HK-2 (cell line): ENCODE measurements at regions not wholly inside any gene's neighbourhood (a gene's known extent, or its start where the extent isn't known, plus 50 kb on each side); places are given as distances from the start of the nearest gene placed in this dataset.

ENCODE experiments used
- DNase-seq: peaks from one replicate; pipeline ENCODE4 v3.0.0-alpha.2; 2018; ENCODE audit not compliant: unreplicated experiment

- DNase-seq, result no peak
These were observed 439.9 kb upstream of the KLF4 start for GRCh38 chr9:107929443-107929842.

DNA sequence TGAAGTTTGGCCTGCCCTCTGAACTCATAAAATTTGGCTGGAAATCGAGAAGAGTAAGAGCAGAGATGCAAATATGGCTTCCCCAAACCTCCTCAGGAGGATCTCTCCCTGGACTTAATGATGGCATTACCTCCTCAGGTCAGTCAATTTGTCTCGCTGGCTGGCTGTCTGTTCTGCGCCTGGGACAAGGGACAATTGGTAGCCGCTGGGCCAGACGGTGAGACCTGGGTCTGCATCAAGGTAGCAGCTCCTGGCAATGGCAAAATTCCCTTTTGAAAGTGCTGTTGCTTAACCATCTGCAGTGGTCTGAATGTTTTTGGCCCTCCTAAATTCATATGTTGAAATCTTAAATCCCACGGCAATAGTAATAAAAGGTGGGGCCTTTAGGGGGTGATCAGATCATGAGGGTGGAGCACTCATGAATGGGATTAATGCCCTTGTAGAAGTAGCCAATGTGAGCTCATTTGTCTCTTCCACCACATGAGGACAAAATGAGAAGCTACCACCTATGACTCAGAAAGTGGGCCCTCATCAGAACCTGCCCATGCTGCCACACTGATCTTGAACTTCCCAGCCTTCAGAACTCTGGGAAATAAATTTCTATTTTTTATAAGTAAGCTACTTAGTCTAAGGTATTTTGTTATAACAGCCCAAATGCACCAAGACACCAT, 439.3 kb upstream of the KLF4 start:
- DNase-seq, result no peak

- no peak for DNase-seq
These were observed 437.7 kb upstream of the KLF4 start for GRCh38 chr9:107927276-107927675.

GRCh38 chr9:107925749-107926297, 436.3 kb upstream of the KLF4 start:
- DNase-seq, result no peak

- no peak for DNase-seq
These were observed 432.7 kb upstream of the KLF4 start for GRCh38 chr9:107922260-107922659.

- DNase-seq, result no peak
These were observed 429.7 kb upstream of the KLF4 start for GRCh38 chr9:107919263-107919662.

DNA sequence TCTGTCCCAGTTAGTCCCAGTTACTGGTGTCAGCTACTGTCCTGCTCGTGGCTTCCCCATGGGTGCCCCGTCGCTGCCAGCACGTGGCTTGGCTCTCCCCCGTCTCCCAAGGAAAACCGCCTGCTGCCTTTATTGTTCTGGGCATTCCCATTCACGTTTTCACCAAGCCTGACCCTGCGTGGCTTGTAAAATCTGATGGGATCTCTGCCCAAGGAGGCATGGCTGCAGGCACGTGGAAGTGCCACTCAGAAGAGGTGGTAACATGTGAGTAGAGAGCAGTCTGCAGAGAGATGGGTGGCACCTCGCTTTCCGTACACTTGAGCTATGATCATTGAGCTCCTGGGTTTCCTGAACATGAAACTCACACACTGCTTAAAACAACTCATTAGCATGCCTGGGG, 429.2 kb upstream of the KLF4 start:
- DNase-seq, result no peak

GRCh38 chr9:107914151-107914550, 424.6 kb upstream of the KLF4 start:
- DNase-seq, result no peak

DNA sequence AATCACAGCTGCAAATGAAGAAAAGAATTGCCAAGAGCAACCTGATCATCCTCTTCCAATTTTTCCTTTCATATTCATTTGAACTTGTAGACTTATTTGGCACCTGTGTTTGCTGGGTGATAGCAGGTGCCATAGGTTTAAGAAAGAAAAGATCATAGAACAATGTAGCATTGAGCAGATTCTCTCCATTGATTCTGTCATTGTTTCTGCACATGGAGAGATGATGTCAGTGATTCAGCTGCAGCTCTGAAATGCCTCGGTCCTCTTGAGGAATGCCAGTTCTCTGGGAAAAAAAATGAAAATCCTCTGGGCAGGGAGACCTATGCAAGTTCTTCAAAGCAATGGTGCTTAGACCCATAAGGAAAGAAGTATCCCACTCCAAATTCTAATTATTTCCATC, 418.1 kb upstream of the KLF4 start:
- DNase-seq, result no peak

DNA sequence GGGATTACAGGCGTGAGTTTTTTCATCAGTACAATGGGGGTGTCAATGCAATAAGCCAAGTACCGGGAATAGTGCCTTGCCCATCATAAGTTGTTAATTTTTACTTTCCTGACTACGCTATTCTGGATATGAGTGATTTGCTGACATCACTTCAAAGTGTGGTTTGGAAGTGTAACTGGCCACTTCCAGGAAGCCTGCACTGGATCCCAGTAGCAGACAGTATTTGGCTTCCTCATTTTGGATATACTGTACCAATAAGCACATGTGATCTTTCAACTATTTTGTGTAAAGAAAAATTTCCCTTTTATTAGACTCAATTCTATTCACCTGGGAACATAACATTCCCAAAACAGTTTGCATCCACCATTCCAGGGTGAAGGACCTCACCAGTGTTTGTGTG, 417.7 kb upstream of the KLF4 start:
- no peak for DNase-seq

DNA sequence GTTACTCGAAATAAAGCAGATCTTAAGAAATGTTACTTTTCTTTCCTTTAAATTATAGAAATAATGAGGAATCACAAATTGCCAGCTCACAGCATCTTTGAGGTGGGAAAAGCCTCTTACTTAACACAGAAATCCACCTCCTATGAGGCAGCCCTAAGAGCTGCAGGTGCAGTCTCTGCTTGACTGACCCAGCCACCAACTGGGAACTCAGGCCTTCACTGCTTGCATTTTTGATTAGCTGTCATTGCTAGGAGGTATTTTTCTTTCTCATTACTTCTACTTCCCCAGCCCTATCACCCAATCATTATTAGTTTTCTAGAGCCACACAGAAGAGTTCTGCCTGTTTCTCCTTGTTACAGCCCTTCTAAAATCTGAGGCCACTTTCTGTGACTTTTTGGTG, 416.5 kb upstream of the KLF4 start:
- no peak for DNase-seq

DNA sequence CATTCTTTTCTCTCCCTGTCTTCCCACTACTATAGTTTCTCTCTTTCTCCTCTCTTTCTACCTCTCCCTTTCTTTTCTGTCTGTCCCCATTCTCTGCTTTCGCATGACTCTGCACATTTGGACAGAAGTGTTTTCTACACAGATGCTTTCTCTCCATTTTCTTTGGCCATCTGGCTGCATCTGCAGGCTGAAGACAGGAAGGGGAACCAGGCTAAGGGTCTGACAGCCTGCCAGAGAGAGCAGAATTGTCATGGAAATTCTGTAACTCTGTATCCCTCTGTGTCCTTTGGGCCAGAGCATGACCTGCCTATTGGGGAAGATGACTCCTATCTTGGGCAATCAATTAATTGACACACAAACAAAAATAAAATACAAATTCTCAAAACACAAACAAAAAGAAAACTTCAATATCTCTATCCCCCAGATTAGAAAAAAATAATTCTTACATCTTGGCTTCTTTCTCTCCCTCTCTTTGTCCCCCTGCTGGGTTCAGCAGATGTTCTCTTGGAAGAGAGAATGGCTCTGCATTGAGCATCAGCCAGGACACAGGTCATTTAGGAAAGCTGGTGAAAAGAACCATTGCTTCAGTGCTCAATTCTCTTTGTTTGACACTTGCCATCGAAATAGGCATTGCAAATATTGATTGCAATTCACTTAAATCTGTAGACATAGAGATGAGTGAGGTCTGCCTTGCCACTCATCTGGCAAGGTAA, 415.9 kb upstream of the KLF4 start:
- no peak for DNase-seq

- no peak for DNase-seq
These were observed 410.4 kb upstream of the KLF4 start for GRCh38 chr9:107899961-107900330.

GRCh38 chr9:107898761-107899160, 409.2 kb upstream of the KLF4 start:
- no peak for DNase-seq

GRCh38 chr9:107896544-107896943, 407.0 kb upstream of the KLF4 start:
- no peak for DNase-seq

DNA sequence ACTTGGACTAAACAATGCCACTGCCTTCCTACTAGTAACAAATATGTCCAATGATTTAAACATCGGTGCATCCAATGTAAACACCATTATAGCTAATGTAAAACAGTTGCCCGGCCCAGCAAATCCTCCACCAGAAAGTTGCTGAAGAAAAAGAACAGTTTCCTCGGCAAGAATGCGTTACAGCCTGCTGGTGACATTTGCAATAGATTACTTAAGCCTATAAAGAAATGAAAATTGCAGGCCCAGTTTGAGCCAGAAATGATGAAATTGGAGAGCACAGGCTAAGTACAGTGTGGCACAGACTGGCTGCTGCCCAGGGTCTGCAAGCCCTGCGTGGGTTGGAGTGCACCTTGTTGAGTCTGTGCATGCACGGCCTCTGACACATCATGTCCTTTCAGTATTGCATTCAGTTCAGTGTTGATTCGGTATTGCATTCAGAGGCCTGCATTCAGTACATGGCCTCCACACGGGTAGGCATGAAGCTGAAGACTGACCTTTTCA, 406.0 kb upstream of the KLF4 start:
- no peak for DNase-seq

- no peak for DNase-seq
These were observed 405.1 kb upstream of the KLF4 start for GRCh38 chr9:107894572-107895261.

DNA sequence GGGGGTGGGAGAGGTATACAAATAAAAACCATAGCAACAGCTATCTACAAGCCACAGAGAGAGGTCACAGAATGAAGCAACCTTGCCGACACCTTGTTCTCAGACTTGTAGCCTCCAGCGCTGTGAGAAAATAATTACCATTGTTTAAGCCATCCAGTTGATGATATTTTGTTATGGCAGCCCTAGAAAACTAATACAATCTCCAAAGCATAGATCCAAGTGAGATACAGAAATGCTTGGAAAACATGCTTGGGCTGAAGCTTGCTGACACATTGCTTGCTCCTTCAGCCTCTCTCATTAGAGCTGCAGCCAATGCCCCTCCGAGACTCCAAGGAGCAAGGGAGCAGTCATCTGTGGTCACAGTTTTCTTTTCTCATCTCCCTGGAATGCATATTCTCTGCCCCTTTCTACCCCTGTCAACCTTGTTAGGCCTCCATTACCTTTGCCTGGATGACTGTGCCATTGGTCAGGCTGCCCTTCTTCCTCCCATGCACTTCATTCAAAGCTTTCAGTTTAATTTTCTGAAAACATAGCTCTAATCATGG, 401.4 kb upstream of the KLF4 start:
- peak; percentile 3 for DNase-seq

- no peak for DNase-seq
These were observed 399.2 kb upstream of the KLF4 start for GRCh38 chr9:107888773-107889227.

DNA sequence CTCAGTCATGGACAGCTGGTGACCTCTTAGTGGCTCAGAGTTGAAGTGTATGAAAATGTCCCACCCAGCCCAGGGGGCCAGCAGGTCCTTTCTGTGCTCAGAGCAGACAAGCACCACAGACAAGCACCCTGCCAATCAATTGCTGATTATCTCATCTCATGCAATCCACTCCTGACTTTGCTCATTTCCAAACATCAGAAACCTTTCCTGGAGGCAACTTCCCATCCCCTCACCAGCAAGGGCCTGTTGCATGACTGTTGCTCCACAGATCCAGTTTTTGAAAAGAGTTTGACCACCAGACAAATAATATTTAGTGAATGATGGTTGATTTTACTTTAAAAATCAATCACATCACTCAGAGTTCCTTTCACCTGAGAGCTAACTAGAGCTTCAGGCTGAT, 397.3 kb upstream of the KLF4 start:
- no peak for DNase-seq

- no peak for DNase-seq
These were observed 394.0 kb upstream of the KLF4 start for GRCh38 chr9:107883496-107884124.
